NOMO-1 treated with dmso at 0.1 percent for 144 hours (cell line): ENCODE measurements at regions not wholly inside any gene's neighbourhood (a gene's known extent, or its start where the extent isn't known, plus 50 kb on each side); places are given as distances from the start of the nearest gene placed in this dataset.

ENCODE experiments used
- DNase-seq: peaks from one replicate; lab custom pipeline; 2025; ENCODE audit not compliant: unreplicated experiment; lab: John Stamatoyannopoulos, UW

DNA sequence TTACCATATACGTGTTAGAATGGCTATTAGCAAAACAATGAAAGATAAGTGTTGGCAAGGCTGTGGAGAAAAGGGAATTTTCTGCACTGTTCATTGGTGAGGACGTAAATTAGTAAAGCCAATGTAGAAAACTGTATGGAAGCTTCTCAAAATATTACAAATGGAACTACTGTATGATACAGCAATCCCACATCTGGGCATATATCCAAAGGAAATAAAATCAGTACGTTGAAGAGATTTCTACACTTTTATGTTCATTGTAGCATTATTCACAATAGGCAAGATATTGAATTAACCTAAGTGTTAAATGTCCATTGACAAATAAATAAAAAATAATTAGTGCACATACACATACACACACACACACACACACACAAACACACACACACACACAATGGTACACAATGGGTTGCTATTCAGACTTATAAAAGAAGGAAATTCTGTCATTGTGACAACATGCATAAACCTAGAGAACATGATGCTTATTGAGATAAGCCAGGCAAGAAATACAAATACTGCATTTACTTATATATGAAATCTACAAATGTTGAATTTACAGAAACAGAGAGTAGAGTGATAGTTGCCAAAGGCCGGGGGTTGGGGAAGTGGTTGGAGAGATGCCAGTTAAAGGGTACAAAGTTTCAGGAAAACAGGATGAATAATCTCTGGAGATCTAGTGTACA is 565.8 kb upstream of the LRRC4C start:
- DNase-seq = no peak

DNA sequence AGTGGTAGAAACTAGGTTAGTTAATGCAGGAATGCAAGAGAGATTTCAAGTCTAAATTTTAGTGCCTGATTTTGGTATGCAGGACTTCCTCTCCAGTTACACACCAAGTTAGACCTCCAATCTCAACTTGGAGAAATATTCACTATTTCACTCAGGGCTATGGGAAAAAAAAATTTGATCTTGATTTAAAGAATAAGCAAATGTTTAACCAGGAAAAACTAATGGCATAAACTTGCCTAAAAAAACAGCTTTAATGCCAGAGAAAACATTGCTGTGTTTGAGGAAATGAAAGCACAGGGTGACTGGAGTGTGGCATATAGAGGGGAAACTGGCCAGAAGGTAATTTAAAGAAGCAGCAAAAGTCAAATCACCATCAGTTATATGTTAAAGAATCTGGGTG is 575.4 kb upstream of the LRRC4C start:
- DNase-seq = no peak

DNA sequence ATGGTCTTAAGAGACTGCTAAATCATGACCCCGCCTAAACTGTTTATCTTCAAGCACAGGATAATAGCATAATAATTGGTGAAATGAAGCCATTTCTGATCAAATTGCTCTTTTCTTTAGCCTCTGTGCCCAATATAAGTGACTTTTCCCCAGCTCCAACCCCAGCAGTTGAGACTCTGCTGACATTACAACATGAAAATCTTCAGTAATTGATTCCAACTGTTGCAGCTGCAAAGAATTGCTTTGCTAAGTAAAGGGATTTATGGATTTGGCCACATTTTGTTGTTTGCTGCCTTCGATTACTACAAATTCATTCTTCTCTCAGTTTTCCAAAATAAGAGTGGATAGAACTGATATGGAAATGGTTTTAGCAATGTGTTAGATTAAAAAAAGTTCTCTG is 576.7 kb upstream of the LRRC4C start:
- no peak for DNase-seq

DNA sequence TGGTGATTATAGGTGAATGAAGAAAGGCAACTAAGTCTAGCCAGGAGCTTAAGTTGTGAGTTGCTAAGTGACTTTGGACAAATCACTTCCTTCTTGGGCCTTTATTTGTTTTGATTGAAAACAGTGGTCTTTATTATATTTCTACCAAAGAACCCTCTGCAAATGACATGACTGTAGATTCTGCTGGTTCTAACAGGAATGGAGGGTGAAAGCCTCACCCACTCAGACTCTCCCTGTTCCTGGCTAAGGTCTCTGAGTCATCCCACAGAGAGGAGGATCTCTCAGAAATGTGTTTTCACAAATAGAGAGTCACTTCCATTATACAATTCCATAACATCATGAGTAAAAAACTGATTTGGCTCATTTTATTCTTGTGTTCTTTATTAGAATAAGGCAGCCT is 583.9 kb upstream of the LRRC4C start:
- no peak for DNase-seq

DNA sequence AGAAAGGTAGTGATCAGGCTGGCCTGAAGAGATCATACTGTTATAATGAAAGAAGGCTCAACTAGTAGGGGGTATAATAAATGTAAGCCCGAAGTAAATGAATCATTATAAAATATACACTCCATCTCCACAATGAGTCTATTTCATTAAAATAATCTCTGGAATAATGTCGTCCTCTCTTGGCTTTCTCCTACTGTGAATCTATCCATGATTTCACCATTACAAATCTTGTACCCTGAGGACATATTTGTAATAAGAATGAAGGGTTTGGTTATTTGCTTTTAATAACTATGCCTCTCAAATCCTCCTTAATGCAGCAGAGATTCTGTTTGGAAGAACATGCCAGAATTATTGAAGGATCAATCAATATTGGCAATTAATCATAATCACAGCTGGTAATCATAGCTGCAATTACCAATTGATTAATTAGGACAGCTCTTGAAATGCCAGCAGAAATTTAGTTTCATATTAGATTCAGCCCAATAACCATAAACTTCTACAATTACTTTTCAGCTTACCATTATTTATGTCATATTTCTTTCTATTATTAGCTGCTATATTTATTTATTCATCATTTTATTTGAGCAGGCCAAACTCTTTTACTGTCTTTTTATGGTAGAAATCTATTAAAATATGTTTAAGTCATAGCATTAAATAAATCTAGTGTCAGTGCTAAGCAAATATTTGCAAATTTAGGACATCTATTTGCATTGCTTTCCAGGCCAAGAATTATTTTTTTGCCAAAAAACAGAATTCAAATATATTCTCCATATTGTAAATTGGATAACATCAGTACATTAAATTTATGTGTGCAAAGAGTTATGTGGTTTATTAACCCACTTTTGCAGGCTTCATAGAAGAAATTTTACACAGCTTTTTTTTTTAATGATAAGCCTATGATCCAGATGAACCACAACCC is 588.4 kb upstream of the LRRC4C start:
- DNase-seq = no peak

DNA sequence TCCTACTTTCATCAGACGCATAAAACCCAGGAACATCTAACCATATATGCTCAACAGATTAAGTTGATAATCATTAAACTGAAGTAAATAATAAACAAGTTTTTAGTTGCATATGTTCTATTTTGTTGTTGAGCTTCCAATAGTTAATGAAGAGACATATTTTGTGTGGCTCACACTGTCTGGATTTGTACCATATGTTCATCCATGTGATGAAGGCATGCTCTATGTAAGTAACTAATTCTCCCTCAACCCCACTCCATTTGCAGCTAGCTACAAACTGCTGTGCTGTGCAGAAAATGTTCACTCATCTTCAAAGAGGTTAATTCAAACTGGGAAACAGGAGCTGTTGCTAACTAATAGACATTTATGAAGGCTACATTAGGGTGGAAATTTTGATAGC is 589.7 kb upstream of the LRRC4C start:
- DNase-seq = no peak

DNA sequence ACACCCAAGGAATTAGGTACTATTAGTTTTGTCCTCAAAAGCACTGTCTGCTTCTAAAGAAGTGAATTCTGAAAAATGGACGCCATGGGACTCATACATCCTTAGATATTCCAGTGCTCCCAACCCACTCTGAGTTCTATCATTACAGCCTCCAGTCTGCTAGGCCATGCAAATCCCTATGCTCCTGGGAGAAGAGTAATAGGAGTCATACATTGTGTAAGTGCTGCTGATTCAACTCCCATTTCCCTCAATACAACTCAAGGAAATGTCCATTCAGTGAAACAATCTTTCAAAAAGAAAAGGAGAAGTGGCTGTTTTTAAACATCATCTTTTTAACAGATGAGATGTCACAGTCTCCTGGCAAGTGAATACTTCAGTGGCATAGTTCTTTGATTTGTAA is 590.2 kb upstream of the LRRC4C start:
- no peak for DNase-seq

DNA sequence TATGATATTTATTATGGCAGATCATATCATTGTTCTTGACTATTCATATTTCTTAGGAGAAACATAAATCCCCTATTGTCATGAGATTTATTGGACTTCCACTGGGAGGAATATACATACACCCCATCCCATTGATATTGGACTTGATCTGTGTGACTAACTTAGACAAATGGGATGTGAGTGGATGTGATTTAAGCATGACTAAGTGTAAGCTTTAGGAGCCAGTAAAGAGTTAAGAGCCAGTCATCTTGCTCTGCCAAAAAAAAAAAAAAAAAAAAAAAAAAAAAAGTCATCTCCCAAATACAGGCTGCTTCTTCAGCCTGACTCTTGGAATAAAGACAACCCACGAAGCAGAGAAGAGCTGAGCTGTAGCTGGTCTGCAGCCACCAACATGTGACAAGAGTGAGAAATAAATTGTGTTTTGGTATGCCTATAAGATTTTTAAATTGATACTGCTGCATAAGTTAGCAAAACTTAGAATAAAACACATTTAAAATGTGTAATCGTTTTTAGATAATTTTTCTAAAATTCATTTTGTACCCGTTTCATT is 595.0 kb upstream of the LRRC4C start:
- no peak for DNase-seq

DNA sequence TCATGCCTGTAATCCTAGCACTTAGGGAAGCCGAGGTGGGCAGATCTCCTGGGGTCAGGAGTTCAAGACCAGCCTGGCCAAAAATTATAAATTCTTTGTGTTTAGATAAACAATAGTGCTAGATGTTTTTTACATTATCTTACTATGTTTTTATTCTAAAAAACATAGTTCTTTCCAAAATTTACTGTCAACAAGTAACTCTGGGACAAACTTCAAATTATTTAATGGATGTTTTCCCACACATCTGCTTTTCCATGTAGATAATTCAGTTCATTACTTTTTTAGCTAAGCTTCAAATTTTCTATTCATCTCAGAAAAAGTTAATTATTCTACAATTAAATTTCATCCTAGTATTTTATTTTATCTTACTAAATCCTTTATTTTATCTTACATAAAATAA is 596.2 kb upstream of the LRRC4C start:
- no peak for DNase-seq

DNA sequence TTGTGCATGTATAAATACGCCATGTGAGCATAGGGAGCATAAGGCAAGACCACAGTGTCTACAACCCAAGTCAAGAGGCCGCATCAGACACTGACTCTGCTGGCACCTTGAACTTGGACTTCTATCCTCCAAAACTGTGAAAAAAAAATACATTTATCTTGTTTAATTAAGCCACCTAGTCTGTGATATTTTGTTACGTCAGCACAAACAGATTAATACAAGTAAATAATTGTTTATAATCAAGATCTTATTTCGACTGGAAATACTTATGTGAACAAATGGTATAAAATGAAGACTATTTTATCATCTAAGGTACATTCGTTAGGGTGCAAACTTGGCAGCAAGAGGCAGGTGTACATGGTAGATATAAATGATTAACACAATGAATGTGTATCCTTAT is 599.3 kb upstream of the LRRC4C start:
- DNase-seq = no peak

DNA sequence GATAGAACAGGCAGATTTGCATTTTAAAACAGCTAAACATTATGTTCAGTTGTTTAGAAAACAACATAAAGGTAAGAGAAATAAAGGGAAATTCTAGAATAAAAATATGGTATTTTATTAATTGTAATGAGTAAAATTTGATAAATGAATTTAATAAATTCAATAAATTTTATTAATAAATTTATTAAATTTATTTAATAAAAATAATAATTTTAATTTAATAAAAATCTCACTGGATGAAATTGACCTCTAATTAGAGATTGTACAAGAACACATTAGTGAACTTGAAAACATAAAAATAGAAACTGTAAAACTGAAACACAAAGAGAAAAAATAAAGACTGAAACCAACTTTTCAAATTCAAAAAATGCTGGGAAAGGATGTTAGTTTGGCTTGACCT is 605.7 kb upstream of the LRRC4C start:
- no peak for DNase-seq

DNA sequence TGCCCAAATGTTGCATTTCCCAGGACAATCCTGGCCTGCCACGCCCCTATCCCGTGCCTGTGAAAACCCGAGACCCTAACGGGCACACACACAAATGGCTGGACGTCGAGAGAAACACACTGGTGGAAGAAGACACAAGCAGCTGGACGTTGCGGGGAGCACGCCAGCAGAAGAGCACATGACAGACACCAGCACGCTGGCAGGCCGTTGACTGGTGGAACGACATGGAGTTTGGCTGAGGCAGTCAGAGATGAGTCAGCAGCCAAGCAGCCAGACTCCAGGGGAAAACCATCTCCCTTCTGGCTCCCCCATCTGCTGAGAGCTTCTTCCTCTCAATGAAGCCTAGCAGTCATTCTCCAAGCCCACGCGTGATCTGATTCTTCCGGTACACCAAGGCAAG is 606.7 kb upstream of the LRRC4C start:
- DNase-seq = no peak

DNA sequence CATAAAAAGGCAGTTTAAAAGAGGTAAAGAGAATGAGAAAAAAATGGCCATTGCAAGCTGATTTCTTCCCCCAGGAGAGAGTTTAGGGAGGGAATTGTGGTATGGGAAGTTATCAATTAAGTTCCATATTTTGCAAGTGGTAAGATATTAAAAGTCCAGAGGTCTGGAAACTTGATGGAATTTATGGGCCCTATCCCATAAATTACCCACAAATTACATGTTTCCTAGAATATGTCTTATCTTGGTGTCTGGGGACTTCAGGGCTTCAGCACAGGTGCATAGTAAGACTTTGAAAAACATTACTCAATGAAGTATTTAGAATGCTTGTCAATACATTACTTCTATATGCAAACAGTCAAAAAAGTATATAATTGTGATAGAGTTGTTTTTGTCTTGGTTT is 614.9 kb upstream of the LRRC4C start:
- DNase-seq = no peak

DNA sequence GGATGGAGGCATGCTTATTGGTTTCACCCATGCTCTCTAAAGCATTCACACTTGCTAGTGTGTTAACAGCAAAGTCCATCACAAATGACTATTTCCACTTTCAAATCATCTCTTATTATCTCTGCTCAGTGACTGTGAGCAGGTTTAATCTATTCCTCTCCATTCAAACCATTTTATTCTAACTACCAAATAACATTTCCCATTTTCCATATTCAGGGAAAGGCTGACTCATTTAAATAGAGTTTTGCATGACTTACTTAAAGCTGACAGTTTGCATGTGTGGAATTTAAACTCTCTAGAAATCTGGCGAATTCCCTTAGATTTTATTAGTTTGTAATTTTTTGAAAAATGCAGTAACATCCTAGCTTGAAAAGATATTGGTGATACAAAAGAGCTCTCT is 615.7 kb upstream of the LRRC4C start:
- no peak for DNase-seq

DNA sequence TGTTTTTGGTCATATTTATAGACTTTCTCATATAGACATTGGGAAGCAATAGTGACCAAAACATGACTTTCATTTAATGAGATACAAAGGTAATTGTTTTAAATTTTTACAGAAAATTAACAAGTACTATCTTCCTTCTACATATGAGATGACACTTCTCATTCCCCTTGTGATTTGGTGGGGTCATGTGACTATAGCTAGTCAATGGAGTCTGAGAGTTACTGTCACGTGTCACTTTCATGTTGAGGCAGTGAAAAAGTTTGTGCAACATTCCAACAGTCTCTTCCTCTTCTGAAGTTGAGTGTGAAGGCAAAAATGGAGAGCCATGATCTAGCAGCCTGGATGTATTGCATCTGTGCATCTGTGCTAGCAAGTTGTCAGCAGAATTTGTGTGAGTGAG is 618.3 kb upstream of the LRRC4C start:
- no peak for DNase-seq

DNA sequence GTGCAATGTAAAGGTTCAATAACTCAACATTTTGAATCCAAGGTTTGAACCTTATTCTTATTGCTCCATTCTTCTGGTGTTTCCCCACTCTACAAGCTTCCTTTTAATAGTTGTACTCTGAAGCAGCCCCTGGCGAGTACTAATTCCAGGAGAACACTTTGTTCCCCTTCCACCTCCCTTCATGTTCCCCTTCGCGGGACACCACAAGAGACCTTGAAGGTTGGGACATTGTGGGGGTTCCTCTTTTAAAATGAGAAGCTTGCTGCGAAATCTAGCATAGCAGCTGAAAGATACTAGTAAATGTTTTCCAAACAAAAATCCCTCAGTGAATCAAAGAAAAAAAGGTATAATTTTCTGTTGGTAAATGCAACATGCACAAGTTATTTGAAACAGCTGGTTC is 626.3 kb upstream of the LRRC4C start:
- peak; percentile 51 for DNase-seq

DNA sequence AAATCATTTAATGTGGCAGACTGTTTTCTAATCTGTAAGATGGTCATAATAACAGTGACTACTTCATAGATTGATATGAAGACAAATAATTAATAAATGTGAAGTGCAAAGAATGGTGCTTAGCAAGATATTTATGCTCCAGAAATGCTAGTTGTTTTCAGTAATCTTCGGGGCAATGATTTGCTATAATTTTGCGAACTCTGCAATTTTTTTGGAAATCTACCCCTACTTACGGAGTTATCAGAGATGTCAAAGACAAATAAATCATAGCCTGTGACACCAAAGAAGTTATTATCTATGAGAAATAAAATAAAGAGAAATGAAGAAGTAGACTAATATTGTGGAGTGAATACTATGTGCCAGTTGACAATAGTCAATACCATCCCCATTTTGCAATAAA is 634.1 kb upstream of the LRRC4C start:
- no peak for DNase-seq

DNA sequence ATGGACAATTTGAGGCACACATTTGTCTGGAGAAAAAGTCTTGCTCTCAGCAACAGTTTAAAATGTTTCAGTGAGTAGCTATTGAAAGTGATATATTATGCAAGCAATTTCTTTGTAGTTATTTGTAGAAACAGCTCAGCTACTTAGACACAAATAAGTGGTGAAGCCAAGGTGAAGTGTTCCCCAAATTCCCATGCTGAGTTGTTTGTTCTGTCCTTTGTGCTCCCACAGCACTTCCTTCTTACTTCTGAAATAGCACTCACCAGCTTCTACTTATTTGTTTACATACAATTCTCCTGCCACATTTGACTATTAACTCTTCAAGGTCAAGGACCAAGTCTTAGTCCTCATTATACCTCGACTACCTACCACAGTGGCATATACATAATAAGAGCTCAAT is 638.6 kb upstream of the LRRC4C start:
- no peak for DNase-seq

DNA sequence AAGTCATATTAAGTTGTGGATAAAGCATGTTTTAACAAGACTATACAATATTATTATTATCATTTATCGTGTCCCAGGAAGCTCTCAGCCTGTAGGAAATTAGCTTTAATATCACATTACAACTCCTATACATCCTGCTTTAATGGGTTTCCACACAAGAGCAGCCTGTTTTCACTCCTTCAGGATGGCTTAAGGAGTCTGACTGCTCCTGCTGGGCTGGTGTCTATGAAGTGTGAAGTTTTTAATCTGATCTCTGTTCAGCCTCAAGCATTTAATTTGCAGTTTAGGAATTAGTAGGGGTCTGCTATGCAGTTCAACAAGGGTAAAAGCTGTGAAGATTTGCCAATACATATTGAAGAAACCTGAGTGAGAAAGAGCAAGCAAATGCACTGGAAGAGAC is 653.4 kb upstream of the LRRC4C start:
- DNase-seq = no peak

DNA sequence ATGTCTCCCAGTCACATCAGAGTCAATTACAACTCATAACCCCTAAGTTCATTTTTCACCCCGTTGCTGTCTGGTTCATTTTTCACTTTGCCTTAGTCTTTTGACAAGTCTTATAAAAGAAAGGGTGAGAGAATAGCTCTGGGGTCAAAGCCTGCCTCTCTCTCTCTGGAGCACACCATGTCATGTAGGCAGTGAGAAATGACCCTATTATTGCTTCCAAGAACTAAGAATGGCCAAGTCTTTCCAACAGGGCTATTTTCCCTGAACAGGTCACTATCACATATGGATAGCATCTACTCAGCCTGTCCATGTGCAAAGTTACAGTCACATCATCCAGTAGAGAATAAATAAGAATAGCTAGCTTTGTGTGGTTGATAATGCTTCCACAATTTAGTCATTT is 655.5 kb upstream of the LRRC4C start:
- no peak for DNase-seq

DNA sequence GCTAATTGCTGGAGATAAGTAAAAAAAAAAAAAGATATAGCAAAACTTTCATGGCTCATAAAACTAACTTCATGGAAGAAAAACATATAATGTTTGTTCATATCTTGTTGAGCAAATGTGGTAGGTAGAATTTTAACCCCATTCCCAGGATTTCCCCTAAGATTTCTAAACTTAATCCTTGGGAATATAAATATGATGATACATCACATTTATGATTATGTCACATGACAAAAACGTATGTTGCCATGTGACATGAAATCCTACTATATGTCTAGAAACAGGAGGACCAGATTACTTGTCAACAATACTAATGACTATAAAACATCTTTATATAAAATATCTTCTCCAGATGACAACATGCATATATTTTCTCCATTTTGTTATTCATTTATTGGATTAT is 679.0 kb upstream of the LRRC4C start:
- no peak for DNase-seq

DNA sequence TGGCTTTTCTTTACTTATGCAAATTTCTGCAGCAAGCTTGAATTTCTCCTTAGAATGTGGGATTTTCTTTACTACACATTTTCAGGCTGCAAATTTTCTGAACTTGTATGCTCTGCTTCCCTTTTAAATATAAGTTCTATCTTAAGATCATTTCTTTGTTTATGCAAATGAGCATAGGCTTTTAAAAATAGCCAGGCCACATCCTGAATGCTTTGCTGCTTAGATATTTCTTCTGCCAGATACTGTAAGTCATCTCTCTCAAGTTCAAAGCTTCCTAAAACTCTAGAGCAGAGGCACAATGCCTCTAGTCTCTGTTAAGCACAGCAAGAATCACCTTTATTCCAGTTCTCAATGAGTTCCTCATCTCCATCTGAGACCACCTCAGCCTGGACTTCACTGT is 685.9 kb upstream of the LRRC4C start:
- no peak for DNase-seq
